GM12892 (cell line): ENCODE measurements at regions not wholly inside any gene's neighbourhood (a gene's known extent, or its start where the extent isn't known, plus 50 kb on each side); places are given as distances from the start of the nearest gene placed in this dataset.

ENCODE experiments used
- DNase-seq: peaks from one replicate; pipeline ENCODE4 v3.0.0; 2011; ENCODE audit not compliant: insufficient read length
- FAIRE-seq: peaks from 2 replicates; lab custom pipeline; 2011; peaks lifted over from hg19 to GRCh38; lab: Jason Lieb, UNC
- POLR2A ChIP-seq: IDR thresholded peaks from 2 replicates; pipeline ENCODE4 v1.6.1; 2011; ENCODE audit warnings: low read depth, low read length, control low read depth
- POLR2AphosphoS5 ChIP-seq: IDR thresholded peaks from 2 replicates; pipeline ENCODE4 v1.6.1; 2011; ENCODE audit warnings: low read depth, low read length, control low read depth
- TAF1 ChIP-seq: IDR thresholded peaks from 2 replicates; pipeline ENCODE4 v1.6.1; 2011; ENCODE audit warnings: low read depth, mild to moderate bottlenecking, control low read depth, low read length, borderline replicate concordance

GRCh38 chr4:177033135-177033534 lies 240.4 kb upstream of the VEGFC start:
- DNase-seq (no peak), FAIRE-seq (no peak)
- TF ChIP-seq POLR2AphosphoS5, result no peak
- no peak for TF ChIP-seq POLR2A
- TF ChIP-seq TAF1, result no peak

DNA sequence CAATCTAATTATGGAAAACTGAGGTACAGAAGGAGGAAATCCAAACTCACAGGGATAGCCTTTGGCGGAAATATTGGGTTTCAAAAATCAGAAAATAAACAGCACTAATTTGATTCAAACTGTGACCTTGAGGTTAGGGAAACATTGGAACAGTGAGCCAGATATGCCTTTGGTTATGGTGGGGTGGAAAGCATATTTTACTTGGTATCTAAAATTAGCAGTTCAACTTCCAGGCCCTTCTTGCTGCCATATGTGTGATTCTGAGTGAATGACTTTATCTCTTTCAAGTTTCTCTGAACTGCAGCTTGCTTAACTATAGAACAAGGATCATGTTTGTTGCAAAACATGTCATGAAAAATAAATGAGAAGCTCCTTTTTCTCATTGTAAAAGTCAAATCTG lies 240.9 kb upstream of the VEGFC start:
- no peak for DNase-seq
- FAIRE-seq, result no peak
- TF ChIP-seq POLR2A (no peak), TAF1 (no peak), POLR2AphosphoS5 (no peak)

GRCh38 chr4:177041356-177041755 lies 248.6 kb upstream of the VEGFC start:
- TF ChIP-seq TAF1, result no peak
- TF ChIP-seq POLR2AphosphoS5, result no peak
- TF ChIP-seq POLR2A, result no peak
- DNase-seq (no peak), FAIRE-seq (no peak)

DNA sequence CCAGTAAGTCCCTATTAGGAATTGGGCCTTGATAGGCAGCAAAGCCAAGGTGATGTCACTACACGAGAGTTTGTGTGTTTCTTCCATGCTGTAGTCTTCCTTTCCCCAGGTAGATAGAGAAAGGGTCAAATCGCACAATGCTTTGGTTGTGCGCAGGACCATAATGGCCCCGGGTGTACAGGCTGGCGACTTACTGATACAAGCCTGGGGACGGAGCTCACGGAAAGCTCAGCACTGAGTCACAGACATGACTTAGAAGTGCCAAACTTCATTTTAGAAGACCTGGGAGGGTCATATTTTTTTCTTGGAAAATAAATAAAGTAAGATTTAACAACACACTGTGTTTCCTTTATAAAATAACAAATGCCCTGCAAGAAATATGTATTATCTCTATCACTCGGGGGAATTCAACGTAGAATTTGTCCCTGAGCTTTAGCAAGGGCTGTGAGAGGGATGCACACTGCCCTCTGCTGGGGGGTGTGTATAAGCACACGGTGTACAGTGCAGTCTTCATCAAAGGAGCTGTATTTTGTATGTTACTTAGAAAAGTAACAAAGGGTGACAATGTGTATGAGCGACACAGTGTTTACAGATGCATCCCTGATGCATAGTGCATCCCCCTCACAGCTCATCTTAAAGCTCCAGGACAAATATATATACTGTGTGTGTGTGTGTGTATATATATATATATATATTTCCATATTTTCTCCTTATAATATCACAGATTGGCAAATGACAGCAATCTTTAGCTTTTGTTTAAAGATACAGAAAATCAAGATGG lies 254.5 kb upstream of the VEGFC start:
- FAIRE-seq (peak; percentile 88), DNase-seq (no peak)
- TF ChIP-seq TAF1, result no peak
- TF ChIP-seq POLR2AphosphoS5, result no peak
- no peak for TF ChIP-seq POLR2A

DNA sequence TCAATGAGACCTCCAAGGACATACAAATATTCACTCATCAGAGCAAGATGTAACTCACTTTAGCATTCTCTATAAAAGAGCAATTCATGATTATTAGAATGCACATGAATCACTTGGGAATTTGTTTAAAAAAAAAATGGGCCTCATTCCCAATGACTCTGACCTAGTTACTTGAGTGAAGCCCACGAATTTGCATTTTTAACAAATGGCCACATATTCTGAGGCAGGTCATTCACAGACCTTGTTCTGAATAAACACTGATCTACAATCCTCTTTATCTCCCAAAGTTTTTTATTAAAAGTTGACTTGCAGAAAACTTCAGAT lies 255.1 kb upstream of the VEGFC start:
- DNase-seq (no peak), FAIRE-seq (no peak)
- no peak for TF ChIP-seq TAF1
- TF ChIP-seq POLR2A, result no peak
- no peak for TF ChIP-seq POLR2AphosphoS5

DNA sequence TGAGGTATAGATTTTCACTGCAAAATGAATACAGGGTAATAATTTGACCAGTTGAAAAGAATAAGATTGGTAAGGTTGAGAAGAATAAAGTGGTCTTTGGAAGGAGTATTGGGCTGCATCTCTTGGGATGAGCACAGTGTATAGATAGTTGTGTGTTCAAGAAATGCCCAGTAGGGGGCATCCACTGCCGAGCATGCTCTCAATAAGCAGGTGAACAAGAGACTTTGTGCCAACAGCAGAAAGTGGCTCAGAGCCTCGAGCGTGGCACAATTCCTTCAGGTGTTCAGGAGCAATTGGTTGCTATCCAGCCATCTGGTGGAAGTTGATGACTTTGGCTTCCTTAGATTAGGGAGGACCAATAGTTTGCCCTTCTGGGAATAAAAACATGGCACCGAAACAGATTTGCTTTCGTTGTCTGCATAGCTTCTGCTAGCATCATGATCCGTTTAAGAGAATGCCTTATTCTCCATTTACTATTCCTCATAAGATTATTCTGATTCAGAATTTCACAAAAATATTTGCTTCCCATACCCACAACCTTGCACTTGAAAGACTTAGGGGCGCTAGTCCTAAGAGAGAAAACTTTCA lies 258.1 kb upstream of the NEIL3 start:
- DNase-seq, result no peak
- FAIRE-seq, result peak; percentile 46
- TF ChIP-seq POLR2AphosphoS5 (no peak), TAF1 (no peak), POLR2A (no peak)

DNA sequence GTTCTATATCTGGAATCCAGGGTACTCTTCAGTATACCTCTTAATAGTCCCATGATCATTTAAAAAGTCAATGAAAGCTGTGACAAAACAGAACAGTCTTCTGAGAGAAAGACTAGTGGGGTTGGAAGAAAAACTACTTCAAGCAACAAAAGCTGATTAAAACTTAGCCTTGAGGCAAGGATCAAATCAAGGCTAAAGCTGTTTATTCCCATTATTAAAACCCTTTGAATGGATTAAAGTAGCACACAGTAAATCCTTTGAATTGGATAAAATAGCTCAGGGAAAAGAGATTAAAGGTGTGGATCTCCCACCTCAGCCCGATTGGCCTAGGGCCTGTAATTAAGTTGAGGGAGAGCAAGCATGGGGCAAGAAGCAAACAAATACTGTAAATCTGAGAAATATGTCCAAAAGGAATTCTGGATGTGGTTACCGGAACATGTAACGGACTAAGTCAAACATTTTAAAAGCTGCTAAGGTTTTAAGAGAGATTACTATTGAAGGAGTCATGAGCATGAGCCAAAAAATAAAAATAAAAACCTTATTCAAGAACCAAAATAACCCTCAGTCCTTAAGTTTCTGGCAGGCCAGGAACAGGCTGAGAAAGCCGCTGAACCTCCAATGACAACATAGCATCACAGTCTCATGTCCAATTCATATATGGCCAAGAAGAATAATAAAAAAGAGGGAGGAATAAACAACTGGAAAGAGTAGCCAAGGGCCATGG lies 257.3 kb upstream of the NEIL3 start:
- DNase-seq, result no peak
- TF ChIP-seq POLR2A (no peak), POLR2AphosphoS5 (no peak), TAF1 (no peak)
- no peak for FAIRE-seq

DNA sequence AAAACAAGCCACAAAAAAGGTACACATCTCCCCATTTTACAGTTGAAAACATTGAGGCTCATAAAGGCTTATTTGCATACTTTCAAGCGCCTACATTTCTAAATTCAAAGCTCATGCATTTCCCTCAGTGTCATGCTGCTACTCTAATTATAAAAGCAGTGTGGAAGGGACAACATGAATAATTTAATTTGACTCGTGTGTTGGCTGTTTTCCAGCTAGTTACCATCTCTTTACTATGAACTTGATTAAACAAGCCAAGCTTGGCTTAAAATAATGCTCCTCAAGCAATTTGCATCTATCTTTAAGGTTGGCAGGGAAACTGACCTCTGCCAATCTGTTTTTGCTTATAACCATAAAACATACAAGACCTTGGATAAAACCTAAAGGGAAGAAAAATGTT lies 252.5 kb upstream of the NEIL3 start:
- DNase-seq (no peak), FAIRE-seq (no peak)
- TF ChIP-seq TAF1 (no peak), POLR2AphosphoS5 (no peak), POLR2A (no peak)

- no peak for FAIRE-seq
- TF ChIP-seq TAF1, result no peak
- TF ChIP-seq POLR2AphosphoS5, result no peak
- no peak for TF ChIP-seq POLR2A
- DNase-seq, result no peak
These were observed 245.6 kb upstream of the NEIL3 start for GRCh38 chr4:177064116-177064515.

GRCh38 chr4:177064729-177065394 lies 244.8 kb upstream of the NEIL3 start:
- FAIRE-seq (no peak), DNase-seq (no peak)
- TF ChIP-seq POLR2A (no peak), POLR2AphosphoS5 (no peak), TAF1 (no peak)

- FAIRE-seq (no peak), DNase-seq (no peak)
- no peak for TF ChIP-seq POLR2A
- TF ChIP-seq TAF1, result no peak
- TF ChIP-seq POLR2AphosphoS5, result no peak
These were observed 242.9 kb upstream of the NEIL3 start for GRCh38 chr4:177066746-177067145.
